ENCODE measurements at regions not wholly inside any gene's neighbourhood (a gene's known extent, or its start where the extent isn't known, plus 50 kb on each side); places are given as distances from the start of the nearest gene placed in this dataset.
"Not testable (repeated sequence)": the region's sequence is repeated elsewhere in the genome, so short reads cannot be mapped to it uniquely, and the experiment has no call there.

DNA sequence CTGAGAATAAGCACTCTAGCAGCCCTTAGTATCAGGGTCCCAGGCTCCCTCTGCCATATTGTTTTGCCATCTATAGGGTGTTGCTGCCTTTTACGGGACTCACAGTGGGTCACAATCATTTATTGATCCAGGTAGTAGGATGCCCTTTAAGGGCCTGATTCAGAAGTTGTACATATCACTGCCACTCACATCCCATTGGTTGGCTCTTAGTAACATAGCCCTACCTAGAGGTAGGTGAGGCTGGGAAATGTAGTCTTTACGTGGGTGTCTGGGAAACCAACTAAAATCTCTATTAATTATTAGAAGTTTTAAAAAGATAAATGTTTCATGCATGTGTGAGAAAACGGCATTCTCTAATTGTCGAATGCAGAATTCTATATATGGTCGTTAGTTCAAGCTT, 78.8 kb upstream of the ATP5PO start:
- no peak for DNase-seq

GRCh38 chr21:33993286-33994231, 78.0 kb upstream of the ATP5PO start:
- peak in 4 of 56 donors; percentile 3 to 13 (median 6) for DNase-seq

GRCh38 chr21:33992412-33992811, 76.8 kb upstream of the ATP5PO start:
- not testable (repeated sequence) for DNase-seq

DNA sequence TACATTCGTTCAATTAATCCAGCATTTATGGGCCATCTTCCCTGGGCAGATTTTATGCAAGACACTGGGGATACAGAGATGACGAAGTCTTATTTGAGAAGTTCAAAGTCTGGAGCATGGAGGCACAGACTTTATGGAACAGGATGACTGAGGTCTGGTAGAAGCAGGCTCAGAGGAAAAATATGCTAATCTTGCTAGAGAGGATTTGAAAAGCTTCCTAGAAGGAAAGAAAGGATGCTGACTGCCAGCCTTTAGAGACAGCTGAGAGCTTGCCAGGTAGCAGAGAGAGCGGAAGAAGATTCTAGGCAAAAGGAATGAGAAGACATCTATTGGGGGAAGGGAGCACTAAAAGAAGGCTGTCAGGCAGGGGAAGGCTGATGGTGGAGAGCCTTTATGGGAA, 75.5 kb upstream of the ATP5PO start:
- DNase-seq, result no peak

- no peak for DNase-seq
Measured at GRCh38 chr21:33989440-33989839, 73.8 kb upstream of the ATP5PO start.

DNA sequence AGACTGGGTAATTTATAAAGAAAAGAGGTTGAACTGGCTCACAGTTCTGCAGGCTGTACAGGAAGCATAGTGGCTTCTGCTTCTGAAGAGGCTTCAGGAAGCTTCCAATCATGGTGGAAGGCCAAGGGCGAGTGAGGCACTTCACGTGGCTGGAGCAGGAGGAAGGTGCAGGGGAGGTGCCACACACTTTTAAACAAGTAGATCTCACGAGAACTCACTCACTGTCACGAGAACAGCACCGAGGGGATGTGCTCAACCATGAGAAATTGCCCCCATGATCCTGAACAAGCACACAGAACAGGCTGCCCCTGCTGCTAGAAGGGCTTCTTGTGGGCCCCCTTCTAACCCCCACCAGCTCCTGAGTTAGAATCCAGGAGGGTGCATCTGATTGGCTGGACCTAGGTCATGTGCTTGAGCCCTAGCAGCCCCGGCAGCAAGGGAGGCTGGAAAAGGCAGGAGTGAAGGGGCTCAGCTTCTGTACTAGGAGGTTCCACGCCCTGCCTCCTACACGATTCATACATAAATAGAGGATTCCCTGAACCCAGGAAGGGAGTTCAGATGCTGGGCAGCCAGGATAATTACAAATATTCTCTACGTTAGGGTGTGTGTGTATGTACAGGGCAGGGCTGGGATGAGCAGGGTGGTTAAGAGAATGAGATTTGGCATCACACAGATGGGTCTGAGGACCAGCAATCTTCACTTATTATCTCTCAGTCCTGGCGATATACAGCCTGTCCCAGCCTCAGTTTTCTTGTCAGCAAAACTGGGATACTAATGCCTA, 72.8 kb upstream of the ATP5PO start:
- no peak for DNase-seq

DNA sequence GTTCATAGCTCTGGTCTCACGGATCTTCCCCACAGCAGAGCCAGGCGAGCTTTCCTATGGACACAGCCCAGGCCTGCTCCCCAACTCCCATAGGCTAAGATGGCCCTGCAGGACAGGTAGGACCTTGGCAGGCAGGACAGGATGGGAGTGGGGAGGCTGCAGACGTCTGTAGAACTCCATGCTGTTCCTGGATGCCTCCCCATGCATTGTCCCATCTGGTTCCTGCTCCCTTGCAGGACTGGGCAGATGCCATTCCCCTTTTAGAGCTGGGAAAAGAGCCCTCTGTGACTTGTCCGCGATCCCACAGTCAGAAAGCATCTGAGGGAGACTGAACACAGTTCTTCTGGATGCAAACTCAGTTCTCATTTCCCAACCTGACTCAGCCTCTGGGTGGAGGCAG, 71.9 kb upstream of the ATP5PO start:
- DNase-seq, result no peak

GRCh38 chr21:33985117-33986050, 69.8 kb upstream of the ATP5PO start:
- DNase-seq, result no peak

- no peak for DNase-seq
Measured at GRCh38 chr21:33984021-33984481, 68.4 kb upstream of the ATP5PO start.

DNA sequence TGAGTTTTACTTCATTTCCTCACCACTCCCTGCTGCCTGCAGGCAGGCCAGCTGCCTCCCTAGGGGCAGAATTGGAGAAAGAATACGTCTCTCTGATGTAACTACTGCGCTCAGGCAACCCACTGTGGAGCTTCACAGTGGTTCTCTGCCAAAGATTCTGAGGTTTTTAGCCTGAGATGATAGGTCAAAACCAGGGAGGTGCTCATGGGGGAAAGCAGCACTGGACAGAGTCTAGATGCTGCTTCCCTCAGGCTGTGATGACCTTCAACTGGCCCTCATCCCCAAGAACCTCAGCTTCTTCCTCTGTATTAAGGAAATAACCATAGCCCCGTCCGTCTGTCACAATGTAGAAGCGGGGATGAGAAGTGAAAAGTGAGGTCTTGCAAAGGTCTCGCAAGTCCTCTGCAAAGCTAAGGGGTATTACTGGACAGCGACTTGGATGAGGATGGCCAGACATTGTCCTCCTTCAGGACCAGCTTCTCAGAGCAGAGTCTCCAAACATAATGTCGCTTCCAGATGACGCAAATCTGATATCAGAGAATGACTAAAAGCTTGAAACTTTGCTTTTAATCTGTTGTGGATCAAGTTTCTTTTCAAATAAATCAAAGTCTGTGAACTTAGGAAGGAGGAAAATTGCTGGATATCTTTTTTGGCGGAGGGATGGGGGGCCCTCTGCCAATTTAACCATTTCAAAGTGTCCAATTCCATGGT, 65.9 kb upstream of the ATP5PO start:
- DNase-seq, result no peak

- DNase-seq, result no peak
Measured at GRCh38 chr21:33980276-33980916, 64.8 kb upstream of the ATP5PO start.

DNA sequence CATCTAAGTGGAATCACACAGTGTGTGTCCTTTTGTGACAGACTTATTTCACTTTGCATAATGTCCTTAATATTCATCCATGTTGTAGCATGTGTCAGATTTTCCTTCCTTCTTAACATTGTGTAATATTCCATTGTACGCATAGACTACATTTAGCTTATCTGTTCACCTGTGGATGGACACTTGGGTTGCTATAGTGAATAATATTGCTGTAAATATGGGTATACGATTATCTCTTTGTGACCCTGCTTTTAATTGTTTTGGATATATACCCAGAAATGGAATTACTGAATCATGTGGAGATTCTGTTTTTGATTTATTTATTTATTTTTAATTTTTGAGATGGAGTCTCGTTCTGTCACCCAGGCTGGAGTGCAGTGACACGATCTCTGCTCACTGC, 63.0 kb upstream of the ATP5PO start:
- no peak for DNase-seq

GRCh38 chr21:33977721-33978369, 62.2 kb upstream of the ATP5PO start:
- DNase-seq, result no peak

- no peak for DNase-seq
Measured at GRCh38 chr21:33977017-33977720, 61.6 kb upstream of the ATP5PO start.

GRCh38 chr21:33976082-33977016, 60.7 kb upstream of the ATP5PO start:
- peak in 1 of 56 donors; percentile 2 for DNase-seq

DNA sequence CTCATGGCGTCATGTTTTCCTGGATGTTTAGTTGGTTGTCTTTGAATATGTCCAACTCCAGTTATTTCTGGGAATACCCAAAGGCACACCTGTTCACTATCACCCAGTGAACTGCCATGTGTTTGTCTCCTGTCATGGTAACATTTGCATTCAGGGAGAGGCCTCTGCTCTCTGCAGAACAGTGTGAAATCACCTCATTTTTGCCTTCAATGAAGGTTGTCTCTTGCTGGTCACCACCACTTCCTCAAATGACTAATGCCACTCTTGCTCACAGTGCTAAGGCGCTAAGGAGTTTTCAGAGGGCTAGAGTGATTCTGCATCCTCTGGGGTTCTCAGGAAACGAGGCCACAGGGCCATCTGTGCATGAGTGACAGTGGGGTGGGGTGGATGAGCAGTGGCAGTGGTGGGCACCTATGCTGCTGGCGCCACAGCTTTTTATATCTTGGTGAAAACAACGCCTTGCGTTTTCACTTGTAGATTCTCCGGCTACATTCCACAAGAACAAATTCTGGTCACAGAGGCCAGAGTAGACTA, 60.0 kb upstream of the ATP5PO start:
- no peak for DNase-seq

Data from nucleus accumbens (tissue), 56 donors.